HCT116 (cell line): ENCODE measurements at regions not wholly inside any gene's neighbourhood (a gene's known extent, or its start where the extent isn't known, plus 50 kb on each side); places are given as distances from the start of the nearest gene placed in this dataset.

Experiments used
- ATAC-seq: fragments of 200-7000 bp; cut with Tn5 transposase; 2 replicates; pipeline ENCODE4 v1.9.1; 2020; ENCODE audit warnings: mild to moderate bottlenecking, moderate library complexity
- BruUV-seq: library from RNA; stranded (reverse); fragments of 400-500 nt; replicated peaks from 2 replicates; lab custom pipeline; 2021; lab: Mats Ljungman, UMichigan
- CTCF ChIA-PET: fragments of 300-600 bp; sonication (Branson Sonifier 250); formaldehyde crosslinking; loops from one replicate; lab custom pipeline; 2021; ENCODE audit warnings: antibody characterized with exemption; lab: Charles Lee
- POLR2A ChIA-PET: fragments of 300-600, 350-600 bp; sonication (Branson Sonifier 250); formaldehyde crosslinking; loops from one replicate; lab custom pipeline; 2021; ENCODE audit warnings: antibody characterized with exemption; lab: Charles Lee
- RAD21 ChIA-PET, 2 experiments: fragments of 300-600 bp; sonication (Branson Sonifier 250); formaldehyde crosslinking; loops; one replicate each; lab custom pipeline; 2023; ENCODE audit warnings: low total read pairs in 2 of 2; ENCODE audit not compliant: uncharacterized antibody in 2 of 2, unreplicated experiment in 2 of 2, low non-redundant PET in 1 of 2; lab: Charles Lee
- DNase-seq: peaks from one replicate; pipeline ENCODE4 v3.0.0-alpha.2; 2010; ENCODE audit warnings: low read depth, low spot score
- H2AFZ ChIP-seq: fragments of 200-600 bp; shearing (Covaris generic), sonication (generic); 2 replicates; pipeline ENCODE4 v1.6.1; 2017; ENCODE audit warnings: low read depth, mixed run types, mixed read lengths, antibody characterized with exemption, low read length; ENCODE audit not compliant: poor library complexity, severe bottlenecking
- H3K27ac ChIP-seq: 2 replicates; pipeline ENCODE4 v1.5.1; 2012; ENCODE audit warnings: low read depth, low read length
- H3K27me3 ChIP-seq: fragments of 200-600 bp; sonication (generic); 2 replicates; pipeline ENCODE4 v1.6.1; 2016; ENCODE audit warnings: mixed run types, low read length, mixed read lengths; ENCODE audit not compliant: insufficient read depth
- H3K36me3 ChIP-seq, 2 experiments: fragments of 200-500 bp in 1 of 2; fragments of 200-600 bp in 1 of 2; sonication (Bioruptor generic) in 1 of 2; sonication (generic) in 1 of 2; 2 replicates each; pipeline versions ENCODE4 v1.5.1 to v1.6.1; 2014 to 2016; ENCODE audit warnings: low read length in 2 of 2, inconsistent platforms in 1 of 2, mixed read lengths in 1 of 2, mixed run types in 1 of 2; ENCODE audit not compliant: insufficient read depth in 2 of 2, control insufficient read depth in 1 of 2
- H3K4me1 ChIP-seq, 2 experiments: fragments of 200-600 bp in 1 of 2; sonication (generic) in 1 of 2; 2 replicates each; pipeline versions ENCODE4 v1.5.1 to v1.6.1; 2012 to 2017; ENCODE audit warnings: low read length in 2 of 2, inconsistent platforms in 1 of 2, mild to moderate bottlenecking in 1 of 2, mixed read lengths in 1 of 2, mixed run types in 1 of 2, moderate library complexity in 1 of 2; ENCODE audit not compliant: insufficient read depth in 2 of 2, control insufficient read depth in 1 of 2
- H3K4me2 ChIP-seq: fragments of 200-600 bp; sonication (generic); 2 replicates; pipeline ENCODE4 v1.6.1; 2017; ENCODE audit warnings: mixed run types, low read length, mixed read lengths
- H3K4me3 ChIP-seq, 2 experiments: fragments of 200-600 bp in 1 of 2; sonication (generic) in 1 of 2; replicated peaks in 1 of 2; 2 replicates each; pipeline ENCODE4 v1.5.1; 2011 to 2016; ENCODE audit warnings: low read length in 2 of 2, control low read depth in 1 of 2, low read depth in 1 of 2, mild to moderate bottlenecking in 1 of 2, mixed read lengths in 1 of 2, mixed run types in 1 of 2
- H3K79me2 ChIP-seq: fragments of 200-600 bp; sonication (generic); 2 replicates; pipeline ENCODE4 v1.6.1; 2017; ENCODE audit warnings: mild to moderate bottlenecking, mixed run types, low read length, moderate library complexity, mixed read lengths; ENCODE audit not compliant: insufficient read depth
- H3K9ac ChIP-seq: fragments of 200-600 bp; sonication (generic); 2 replicates; pipeline ENCODE4 v1.6.1; 2016; ENCODE audit warnings: low read length, mixed read lengths
- H3K9me2 ChIP-seq: fragments of 200-600 bp; sonication (generic), shearing (Covaris generic); 2 replicates; pipeline ENCODE4 v1.6.1; 2017; ENCODE audit warnings: mixed run types, mild to moderate bottlenecking, moderate library complexity; ENCODE audit not compliant: insufficient read depth
- H3K9me3 ChIP-seq, 2 experiments: fragments of 200-500 bp in 1 of 2; fragments of 200-600 bp in 1 of 2; sonication (Bioruptor generic) in 1 of 2; sonication (generic) in 1 of 2; 2 replicates each; pipeline ENCODE4 v1.6.1; 2014 to 2017; ENCODE audit warnings: low read length in 2 of 2, mixed read lengths in 2 of 2, inconsistent platforms in 1 of 2, low read depth in 1 of 2, mild to moderate bottlenecking in 1 of 2, mixed run types in 1 of 2, moderate library complexity in 1 of 2; ENCODE audit not compliant: control insufficient read depth in 1 of 2, insufficient read depth in 1 of 2
- H4K20me1 ChIP-seq: fragments of 200-600 bp; sonication (generic), shearing (Covaris generic); 2 replicates; pipeline ENCODE4 v1.6.1; 2017; ENCODE audit warnings: mixed run types, mild to moderate bottlenecking, moderate library complexity; ENCODE audit not compliant: insufficient read depth
- CBX3 ChIP-seq: IDR thresholded peaks from 2 replicates; pipeline ENCODE4 v1.6.1; 2012; ENCODE audit warnings: low read depth
- EGR1 ChIP-seq: IDR thresholded peaks from 2 replicates; pipeline ENCODE4 v1.6.1; 2012; ENCODE audit warnings: low read depth
- EZH2phosphoT487 ChIP-seq: fragments of 200-600 bp; IDR thresholded peaks from 2 replicates; pipeline ENCODE4 v1.6.1; 2018; ENCODE audit warnings: antibody characterized with exemption, borderline replicate concordance
- FOSL1 ChIP-seq: IDR thresholded peaks from 2 replicates; pipeline ENCODE4 v1.6.1; 2012; ENCODE audit warnings: low read depth
- MAX ChIP-seq: IDR thresholded peaks from 2 replicates; pipeline ENCODE4 v1.6.1; 2012
- POLR2A ChIP-seq: IDR thresholded peaks from 2 replicates; pipeline ENCODE4 v1.7.0; 2011; ENCODE audit warnings: borderline replicate concordance; ENCODE audit not compliant: insufficient read depth, insufficient read length; ENCODE audit errors: extremely low read depth
- POLR2AphosphoS5 ChIP-seq: IDR thresholded peaks from 2 replicates; pipeline ENCODE4 v1.6.1; 2011; ENCODE audit warnings: mild to moderate bottlenecking, low read depth, low read length, moderate library complexity
- SIN3A ChIP-seq: IDR thresholded peaks from 2 replicates; pipeline ENCODE4 v1.6.1; 2012; ENCODE audit warnings: low read depth
- YY1 ChIP-seq: IDR thresholded peaks from 2 replicates; pipeline ENCODE4 v1.6.1; 2011; ENCODE audit warnings: low read length, low read depth, moderate library complexity, mild to moderate bottlenecking; ENCODE audit not compliant: insufficient replicate concordance; ENCODE audit errors: extremely low read depth
- ZFX ChIP-seq: fragments of 450-650 bp; IDR thresholded peaks from 2 replicates; pipeline ENCODE4 v1.6.1; 2017
- ZNF274 ChIP-seq: fragments of 200-500 bp; sonication (Bioruptor generic); IDR thresholded peaks from 2 replicates; pipeline ENCODE4 v1.6.1; 2014; ENCODE audit warnings: mild to moderate bottlenecking, low read depth, low read length, inconsistent platforms
- intact Hi-C: fragments of 100-400 bp; cut with micrococcal nuclease; formaldehyde crosslinking; loops from 2 replicates; pipeline ENCODE4 v1.10.0; 2022
- TF ChIP-seq, protein P1 (sequence below), 3 experiments: fragments of 200-600 bp in 1 of 3; sonication (generic) in 1 of 3; IDR thresholded peaks in 2 of 3; conservative IDR thresholded peaks in 1 of 3; 2 replicates each; pipeline ENCODE4 v1.5.1; 2012 to 2017; ENCODE audit warnings: low read depth in 2 of 3, low read length in 2 of 3, antibody characterized with exemption in 1 of 3, borderline replicate concordance in 1 of 3, control low read depth in 1 of 3, mild to moderate bottlenecking in 1 of 3, mixed read lengths in 1 of 3, mixed run types in 1 of 3, moderate library complexity in 1 of 3; ENCODE audit not compliant: insufficient read depth in 1 of 3
- TF ChIP-seq, protein P2 (sequence below): IDR thresholded peaks from 2 replicates; pipeline ENCODE4 v1.6.1; 2012; ENCODE audit warnings: low read depth
- TF ChIP-seq, protein P3 (sequence below): IDR thresholded peaks from 2 replicates; pipeline ENCODE4 v1.6.1; 2012

DNA sequence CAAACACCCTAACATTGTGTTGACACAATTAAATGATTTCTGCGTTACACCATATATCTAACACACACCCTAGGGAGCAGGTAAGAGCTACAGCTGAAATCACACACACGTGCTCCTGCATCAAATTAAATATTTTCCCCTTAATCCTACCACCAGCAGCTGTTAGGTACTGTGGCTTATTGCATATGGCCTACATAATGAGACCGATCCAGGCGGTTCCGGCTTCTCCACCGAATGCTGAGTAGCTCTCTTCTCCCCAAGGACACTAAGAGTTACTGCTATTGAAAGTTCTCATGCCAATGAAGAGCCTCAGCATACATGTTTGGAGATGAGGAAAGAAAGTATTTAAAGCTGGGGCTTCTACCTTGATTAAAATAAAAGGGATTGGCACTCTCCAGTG lies 472.2 kb upstream of the STXBP6 start:
- BruUV-seq, result no TSS peak
- H3K4me2 ChIP-seq, result no peak overlapping the region
- no peaks in the 10 kb centered on the region for H3K36me3 ChIP-seq
- H3K4me3 ChIP-seq, result no peak overlapping the region
- H3K9me3 ChIP-seq, result peaks cover 7 to 15% of the 10 kb centered on the region in 2 experiments; a peak in 2 of 4 replicates
- no peak overlapping the region for H3K9ac ChIP-seq
- H3K27ac ChIP-seq, result no peak overlapping the region
- ChIA-PET RAD21 (no interaction called here), POLR2A (no interaction called here), CTCF (no interaction called here)
- no peak overlapping the region for H2AFZ ChIP-seq
- DNase-seq, result no peak
- no peaks in the 10 kb centered on the region for H3K4me1 ChIP-seq
- H4K20me1 ChIP-seq, result no peaks in the 10 kb centered on the region
- H3K9me2 ChIP-seq, result no peaks in the 10 kb centered on the region
- no peak for TF ChIP-seq EZH2phosphoT487
- no peak for TF ChIP-seq EGR1
- no peak for TF ChIP-seq SIN3A
- TF ChIP-seq, all 23 proteins: peak for 0
- Histone ChIP-seq H3K27me3 (no peaks in the 10 kb centered on the region), H3K79me2 (no peaks in the 10 kb centered on the region)
- ATAC-seq, result no peak
- intact Hi-C loops, result no loop called here

GRCh38 chr14:25521616-25522015 lies 471.7 kb upstream of the STXBP6 start:
- Histone ChIP-seq H3K9ac (no peak overlapping the region), H3K79me2 (no peaks in the 10 kb centered on the region), H3K27ac (no peak overlapping the region), H3K27me3 (no peaks in the 10 kb centered on the region), H3K4me1 (no peaks in the 10 kb centered on the region), H3K9me3 (peaks cover 7 to 12% of the 10 kb centered on the region in 2 experiments; a peak in 2 of 4 replicates), H3K9me2 (no peaks in the 10 kb centered on the region), H3K4me3 (no peak overlapping the region), H4K20me1 (no peaks in the 10 kb centered on the region), H3K36me3 (no peaks in the 10 kb centered on the region), H3K4me2 (no peak overlapping the region), H2AFZ (no peak overlapping the region)
- no TSS peak for BruUV-seq
- no peak for ATAC-seq
- ChIA-PET POLR2A (no interaction called here), CTCF (no interaction called here), RAD21 (no interaction called here)
- no peak for DNase-seq
- intact Hi-C loops, result no loop called here
- TF ChIP-seq, protein P1, sequence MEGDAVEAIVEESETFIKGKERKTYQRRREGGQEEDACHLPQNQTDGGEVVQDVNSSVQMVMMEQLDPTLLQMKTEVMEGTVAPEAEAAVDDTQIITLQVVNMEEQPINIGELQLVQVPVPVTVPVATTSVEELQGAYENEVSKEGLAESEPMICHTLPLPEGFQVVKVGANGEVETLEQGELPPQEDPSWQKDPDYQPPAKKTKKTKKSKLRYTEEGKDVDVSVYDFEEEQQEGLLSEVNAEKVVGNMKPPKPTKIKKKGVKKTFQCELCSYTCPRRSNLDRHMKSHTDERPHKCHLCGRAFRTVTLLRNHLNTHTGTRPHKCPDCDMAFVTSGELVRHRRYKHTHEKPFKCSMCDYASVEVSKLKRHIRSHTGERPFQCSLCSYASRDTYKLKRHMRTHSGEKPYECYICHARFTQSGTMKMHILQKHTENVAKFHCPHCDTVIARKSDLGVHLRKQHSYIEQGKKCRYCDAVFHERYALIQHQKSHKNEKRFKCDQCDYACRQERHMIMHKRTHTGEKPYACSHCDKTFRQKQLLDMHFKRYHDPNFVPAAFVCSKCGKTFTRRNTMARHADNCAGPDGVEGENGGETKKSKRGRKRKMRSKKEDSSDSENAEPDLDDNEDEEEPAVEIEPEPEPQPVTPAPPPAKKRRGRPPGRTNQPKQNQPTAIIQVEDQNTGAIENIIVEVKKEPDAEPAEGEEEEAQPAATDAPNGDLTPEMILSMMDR (IDR thresholded peaks at IDR 0.05 in 2 of 3, conservative IDR thresholded peaks at IDR 0.05 in 1 of 3; ENCODE audit: borderline replicate concordance in 1 of 3, insufficient read depth in 1 of 3, low read depth in 2 of 3, low read length in 2 of 3), result no peak
- TF ChIP-seq, protein P2, sequence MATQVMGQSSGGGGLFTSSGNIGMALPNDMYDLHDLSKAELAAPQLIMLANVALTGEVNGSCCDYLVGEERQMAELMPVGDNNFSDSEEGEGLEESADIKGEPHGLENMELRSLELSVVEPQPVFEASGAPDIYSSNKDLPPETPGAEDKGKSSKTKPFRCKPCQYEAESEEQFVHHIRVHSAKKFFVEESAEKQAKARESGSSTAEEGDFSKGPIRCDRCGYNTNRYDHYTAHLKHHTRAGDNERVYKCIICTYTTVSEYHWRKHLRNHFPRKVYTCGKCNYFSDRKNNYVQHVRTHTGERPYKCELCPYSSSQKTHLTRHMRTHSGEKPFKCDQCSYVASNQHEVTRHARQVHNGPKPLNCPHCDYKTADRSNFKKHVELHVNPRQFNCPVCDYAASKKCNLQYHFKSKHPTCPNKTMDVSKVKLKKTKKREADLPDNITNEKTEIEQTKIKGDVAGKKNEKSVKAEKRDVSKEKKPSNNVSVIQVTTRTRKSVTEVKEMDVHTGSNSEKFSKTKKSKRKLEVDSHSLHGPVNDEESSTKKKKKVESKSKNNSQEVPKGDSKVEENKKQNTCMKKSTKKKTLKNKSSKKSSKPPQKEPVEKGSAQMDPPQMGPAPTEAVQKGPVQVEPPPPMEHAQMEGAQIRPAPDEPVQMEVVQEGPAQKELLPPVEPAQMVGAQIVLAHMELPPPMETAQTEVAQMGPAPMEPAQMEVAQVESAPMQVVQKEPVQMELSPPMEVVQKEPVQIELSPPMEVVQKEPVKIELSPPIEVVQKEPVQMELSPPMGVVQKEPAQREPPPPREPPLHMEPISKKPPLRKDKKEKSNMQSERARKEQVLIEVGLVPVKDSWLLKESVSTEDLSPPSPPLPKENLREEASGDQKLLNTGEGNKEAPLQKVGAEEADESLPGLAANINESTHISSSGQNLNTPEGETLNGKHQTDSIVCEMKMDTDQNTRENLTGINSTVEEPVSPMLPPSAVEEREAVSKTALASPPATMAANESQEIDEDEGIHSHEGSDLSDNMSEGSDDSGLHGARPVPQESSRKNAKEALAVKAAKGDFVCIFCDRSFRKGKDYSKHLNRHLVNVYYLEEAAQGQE, result no peak
- TF ChIP-seq, protein P3, sequence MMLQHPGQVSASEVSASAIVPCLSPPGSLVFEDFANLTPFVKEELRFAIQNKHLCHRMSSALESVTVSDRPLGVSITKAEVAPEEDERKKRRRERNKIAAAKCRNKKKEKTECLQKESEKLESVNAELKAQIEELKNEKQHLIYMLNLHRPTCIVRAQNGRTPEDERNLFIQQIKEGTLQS, result no peak
- TF ChIP-seq CBX3, result no peak
- no peak for TF ChIP-seq YY1
- TF ChIP-seq FOSL1, result no peak
- TF ChIP-seq POLR2A, result no peak
- TF ChIP-seq MAX, result no peak
- no peak for TF ChIP-seq POLR2AphosphoS5
- no peak for TF ChIP-seq ZFX
- TF ChIP-seq ZNF274, result no peak
